HEK293 (cell line): ENCODE measurements at regions not wholly inside any gene's neighbourhood (a gene's known extent, or its start where the extent isn't known, plus 50 kb on each side); places are given as distances from the start of the nearest gene placed in this dataset.
"Not testable (repeated sequence)": the region's sequence is repeated elsewhere in the genome, so short reads cannot be mapped to it uniquely, and the experiment has no call there.

Source experiments
- CTCF ChIA-PET: fragments of 350-600 bp; formaldehyde crosslinking; extraction: SDS; loops from one replicate; lab custom pipeline; 2021; ENCODE audit warnings: antibody characterized with exemption; lab: Yijun Ruan, JAX
- POLR2A ChIA-PET: fragments of 300-600 bp; formaldehyde crosslinking; extraction: SDS; loops from one replicate; lab custom pipeline; 2020; ENCODE audit warnings: antibody characterized with exemption, inconsistent platforms; lab: Yijun Ruan, JAX
- H3K27ac ChIP-seq: fragments of 200-500 bp; sonication (Bioruptor generic); 2 replicates; pipeline ENCODE4 v1.5.1; 2014; ENCODE audit warnings: low read depth, low read length, control low read depth, inconsistent platforms; ENCODE audit errors: extremely low read depth
- H3K36me3 ChIP-seq, 2 experiments: fragments of 200-500 bp in 1 of 2; sonication (Bioruptor generic) in 1 of 2; 1 replicate in 1 of 2; 2 replicates in 1 of 2; pipeline ENCODE4 v1.5.1; 2014 to 2017; ENCODE audit warnings: inconsistent platforms in 2 of 2, low read length in 2 of 2; ENCODE audit not compliant: control insufficient read depth in 2 of 2, insufficient read depth in 1 of 2
- H3K4me1 ChIP-seq: fragments of 200-500 bp; sonication (Bioruptor generic); 2 replicates; pipeline ENCODE4 v1.5.1; 2014; ENCODE audit warnings: mild to moderate bottlenecking, low read length, inconsistent platforms; ENCODE audit not compliant: control insufficient read depth, insufficient read depth
- H3K4me3 ChIP-seq: 2 replicates; pipeline ENCODE4 v1.5.1; 2011; ENCODE audit warnings: low read depth, mild to moderate bottlenecking, control low read depth, low read length, moderate library complexity
- H3K9me3 ChIP-seq: fragments of 200-500 bp; sonication (Bioruptor generic); 2 replicates; pipeline ENCODE4 v1.5.1; 2014; ENCODE audit warnings: low read depth, low read length, inconsistent platforms; ENCODE audit not compliant: control insufficient read depth, insufficient read depth
- BCL11A ChIP-seq: fragments of 450-650 bp; formaldehyde crosslinking; IDR thresholded peaks from 2 replicates; pipeline ENCODE4 v1.5.1; 2016; ENCODE audit warnings: low read depth, missing biosample characterization, missing genetic modification characterization
- GLIS1 ChIP-seq: fragments of 450-650 bp; formaldehyde crosslinking; IDR thresholded peaks from 2 replicates; pipeline ENCODE4 v1.5.1; 2016; ENCODE audit warnings: missing biosample characterization, missing genetic modification characterization
- KLF16 ChIP-seq: fragments of 450-650 bp; formaldehyde crosslinking; IDR thresholded peaks from 2 replicates; pipeline ENCODE4 v1.5.1; 2017; ENCODE audit warnings: missing biosample characterization, missing genetic modification characterization
- TRIM28 ChIP-seq: IDR thresholded peaks from 2 replicates; pipeline ENCODE4 v1.6.1; 2011; ENCODE audit warnings: low read length, control low read depth, borderline replicate concordance
- ZNF114 ChIP-seq: fragments of 450-650 bp; formaldehyde crosslinking; IDR thresholded peaks from 2 replicates; pipeline ENCODE4 v1.5.0; 2017; ENCODE audit warnings: missing biosample characterization, missing genetic modification characterization
- ZNF132 ChIP-seq: fragments of 450-650 bp; formaldehyde crosslinking; IDR thresholded peaks from 2 replicates; pipeline ENCODE4 v1.5.1; 2017; ENCODE audit warnings: missing biosample characterization, missing genetic modification characterization, borderline replicate concordance
- ZNF169 ChIP-seq: fragments of 450-650 bp; formaldehyde crosslinking; IDR thresholded peaks from 2 replicates; pipeline ENCODE4 v1.5.1; 2016; ENCODE audit warnings: missing biosample characterization, missing genetic modification characterization
- ZNF184 ChIP-seq: fragments of 450-650 bp; IDR thresholded peaks from 2 replicates; pipeline ENCODE4 v1.5.1; 2018; ENCODE audit warnings: missing biosample characterization, mild to moderate bottlenecking, missing genetic modification characterization
- ZNF248 ChIP-seq: fragments of 450-650 bp; formaldehyde crosslinking; IDR thresholded peaks from 2 replicates; pipeline ENCODE4 v1.5.1; 2017; ENCODE audit warnings: missing biosample characterization, missing genetic modification characterization
- ZNF292 ChIP-seq: fragments of 450-650 bp; formaldehyde crosslinking; IDR thresholded peaks from 2 replicates; pipeline ENCODE4 v1.5.1; 2016; ENCODE audit warnings: low read depth, missing biosample characterization, missing genetic modification characterization, borderline replicate concordance
- ZNF510 ChIP-seq: fragments of 450-650 bp; formaldehyde crosslinking; IDR thresholded peaks from 2 replicates; pipeline ENCODE4 v1.5.1; 2018; ENCODE audit warnings: mild to moderate bottlenecking, missing genetic modification characterization, missing biosample characterization; ENCODE audit not compliant: insufficient replicate concordance
- ZNF530 ChIP-seq: fragments of 450-650 bp; formaldehyde crosslinking; IDR thresholded peaks from 2 replicates; pipeline ENCODE4 v1.5.1; 2016; ENCODE audit warnings: low read depth, missing biosample characterization, missing genetic modification characterization
- ZNF555 ChIP-seq: fragments of 450-650 bp; formaldehyde crosslinking; conservative IDR thresholded peaks from 2 replicates; pipeline ENCODE4 v1.5.1; 2017; ENCODE audit warnings: missing biosample characterization, mild to moderate bottlenecking, missing genetic modification characterization, inconsistent platforms
- ZNF610 ChIP-seq: fragments of 450-650 bp; formaldehyde crosslinking; IDR thresholded peaks from 2 replicates; pipeline ENCODE4 v1.5.1; 2016; ENCODE audit warnings: missing biosample characterization, missing genetic modification characterization, borderline replicate concordance
- ZNF664 ChIP-seq: fragments of 450-650 bp; formaldehyde crosslinking; IDR thresholded peaks from 2 replicates; pipeline ENCODE4 v1.5.1; 2016; ENCODE audit warnings: missing biosample characterization, missing genetic modification characterization
- ZNF76 ChIP-seq: fragments of 450-650 bp; formaldehyde crosslinking; IDR thresholded peaks from 2 replicates; pipeline ENCODE4; 2016; ENCODE audit warnings: low read depth, missing biosample characterization, missing genetic modification characterization, borderline replicate concordance
- TF ChIP-seq, protein P1 (sequence below): fragments of 450-650 bp; IDR thresholded peaks from 2 replicates; pipeline ENCODE4 v1.5.1; 2018; ENCODE audit warnings: missing biosample characterization, missing genetic modification characterization
- TF ChIP-seq, protein P2 (sequence below): fragments of 450-650 bp; formaldehyde crosslinking; IDR thresholded peaks from 2 replicates; pipeline ENCODE4 v1.5.1; 2016; ENCODE audit warnings: missing biosample characterization, missing genetic modification characterization
- TF ChIP-seq, protein P3 (sequence below): fragments of 450-650 bp; formaldehyde crosslinking; conservative IDR thresholded peaks from 2 replicates; pipeline ENCODE4 v1.5.1; 2016; ENCODE audit warnings: low read depth, missing biosample characterization, missing genetic modification characterization

DNA sequence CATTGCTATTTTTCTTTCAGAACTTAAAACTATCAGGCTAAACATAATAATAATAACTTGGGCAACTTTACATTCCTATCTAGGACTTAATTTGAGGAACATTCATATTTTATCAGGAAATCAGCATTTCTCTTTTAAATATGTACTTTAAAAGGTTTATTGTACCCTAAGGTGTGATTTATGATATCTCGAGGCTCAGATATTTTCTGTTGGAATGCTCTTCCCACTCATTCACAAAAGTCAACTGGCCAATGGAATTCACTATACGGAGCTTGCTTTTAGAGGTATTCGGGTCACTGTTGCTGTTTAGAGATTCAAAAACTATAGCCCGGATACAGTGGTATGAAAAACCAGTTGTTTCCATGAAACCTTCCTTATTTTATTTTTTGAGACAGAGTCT, 328.3 kb downstream of the GBA3 start (continued):
- TF ChIP-seq ZNF132 (tag by site-specific recombination) (no peak), GLIS1 (tag by site-specific recombination) (no peak)

DNA sequence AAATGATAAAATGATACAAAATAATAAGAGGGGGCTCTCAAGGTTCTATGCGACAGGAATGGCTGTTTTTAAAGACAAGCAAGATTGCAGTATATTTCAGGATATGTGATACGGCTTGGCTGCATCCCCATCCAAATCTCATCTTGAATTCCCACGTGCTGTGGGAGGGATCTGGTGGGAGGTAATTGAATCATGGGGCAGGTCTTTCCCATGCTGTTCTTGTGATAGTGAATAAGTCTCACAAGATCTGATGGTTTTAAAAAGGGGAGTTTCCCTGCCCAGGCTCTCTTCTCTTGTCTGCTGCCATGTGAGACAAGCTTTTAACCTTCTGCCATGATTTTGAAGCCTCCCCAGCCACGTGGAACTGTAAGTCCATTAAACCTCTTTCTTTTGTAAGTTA, 327.7 kb downstream of the GBA3 start:
- H3K9me3 ChIP-seq, CTCF ChIA-PET, H3K4me1 ChIP-seq, H3K4me3 ChIP-seq, H3K36me3 ChIP-seq, POLR2A ChIA-PET, H3K27ac ChIP-seq: not testable (repeated sequence)

DNA sequence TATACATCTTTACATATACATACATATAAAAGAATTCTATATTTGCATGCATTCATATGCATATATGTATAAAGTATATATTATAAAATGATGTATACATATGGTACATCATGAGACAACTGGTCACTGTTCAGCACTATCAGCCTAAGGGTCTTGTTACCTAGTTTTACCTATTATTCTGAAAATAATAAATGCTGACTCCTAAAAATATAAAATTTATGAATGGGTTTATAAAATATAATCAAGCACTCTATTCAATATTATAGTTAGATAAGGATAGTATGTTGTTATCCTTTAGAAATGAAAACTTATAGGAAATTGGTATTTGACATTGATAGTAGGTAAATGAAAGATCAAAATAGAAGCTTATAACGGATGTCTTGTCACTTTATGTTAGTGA, 324.2 kb downstream of the GBA3 start:
- no peak overlapping the region for H3K4me3 ChIP-seq
- ChIA-PET CTCF (no interaction called here), POLR2A (no interaction called here)
- H3K27ac ChIP-seq: no peak overlapping the region
- H3K9me3 ChIP-seq: no peaks in the 10 kb centered on the region
- H3K4me1 ChIP-seq: no peaks in the 10 kb centered on the region
- H3K36me3 ChIP-seq: no peaks in the 10 kb centered on the region
- TF ChIP-seq KLF16 (tag by site-specific recombination): no peak
- TF ChIP-seq TRIM28: no peak
- TF ChIP-seq ZNF292 (tag by site-specific recombination): no peak
- no peak for TF ChIP-seq ZNF510
- TF ChIP-seq ZNF248: no peak
- TF ChIP-seq, protein P1, sequence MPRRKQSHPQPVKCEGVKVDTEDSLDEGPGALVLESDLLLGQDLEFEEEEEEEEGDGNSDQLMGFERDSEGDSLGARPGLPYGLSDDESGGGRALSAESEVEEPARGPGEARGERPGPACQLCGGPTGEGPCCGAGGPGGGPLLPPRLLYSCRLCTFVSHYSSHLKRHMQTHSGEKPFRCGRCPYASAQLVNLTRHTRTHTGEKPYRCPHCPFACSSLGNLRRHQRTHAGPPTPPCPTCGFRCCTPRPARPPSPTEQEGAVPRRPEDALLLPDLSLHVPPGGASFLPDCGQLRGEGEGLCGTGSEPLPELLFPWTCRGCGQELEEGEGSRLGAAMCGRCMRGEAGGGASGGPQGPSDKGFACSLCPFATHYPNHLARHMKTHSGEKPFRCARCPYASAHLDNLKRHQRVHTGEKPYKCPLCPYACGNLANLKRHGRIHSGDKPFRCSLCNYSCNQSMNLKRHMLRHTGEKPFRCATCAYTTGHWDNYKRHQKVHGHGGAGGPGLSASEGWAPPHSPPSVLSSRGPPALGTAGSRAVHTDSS (tag by site-specific recombination): no peak
- no peak for TF ChIP-seq ZNF114 (tag by site-specific recombination)
- TF ChIP-seq, all 188 proteins: peak for 0

DNA sequence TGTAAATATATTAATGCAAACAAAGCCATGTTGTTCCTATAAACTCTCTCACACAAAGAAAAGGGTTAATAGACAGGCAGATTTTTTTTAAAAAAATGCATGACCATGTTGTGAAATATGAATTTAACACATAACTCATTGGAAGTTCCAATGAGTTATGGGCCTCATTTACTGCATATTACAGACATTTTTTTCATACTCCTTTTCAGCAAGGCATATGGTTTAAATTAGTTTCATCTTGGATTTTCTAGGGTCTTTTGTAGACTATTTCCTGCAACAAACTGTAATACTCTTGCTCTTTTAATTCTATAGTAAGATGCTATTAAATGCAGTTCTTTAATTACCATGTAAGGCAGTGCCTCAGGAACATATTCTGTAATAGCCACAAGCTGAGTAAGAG, 323.1 kb downstream of the GBA3 start:
- POLR2A ChIA-PET: no interaction called here
- H3K27ac ChIP-seq: no peak overlapping the region
- H3K36me3 ChIP-seq: no peaks in the 10 kb centered on the region
- CTCF ChIA-PET: no interaction called here
- no peak for TF ChIP-seq BCL11A (tag by site-specific recombination)
- no peaks in the 10 kb centered on the region for H3K4me1 ChIP-seq
- no peaks in the 10 kb centered on the region for H3K9me3 ChIP-seq
- no peak overlapping the region for H3K4me3 ChIP-seq

DNA sequence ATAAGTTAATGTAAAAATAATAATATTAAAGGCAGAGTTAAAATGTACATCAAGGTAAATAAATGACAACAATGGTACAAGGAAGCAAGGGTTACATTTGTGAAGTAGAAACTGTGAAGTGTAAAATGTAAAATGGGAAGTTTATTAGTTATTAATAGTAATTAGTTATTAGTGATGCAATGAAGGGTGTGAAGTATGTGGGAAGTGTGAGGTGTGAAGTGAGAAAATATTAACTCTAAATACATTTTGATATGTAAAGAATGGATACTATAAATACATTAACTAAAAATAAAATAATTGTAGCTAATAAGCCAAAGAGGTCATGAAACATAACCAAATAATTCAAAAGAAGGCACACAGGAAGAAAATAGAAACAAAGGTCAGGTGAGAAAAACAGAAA, 316.4 kb downstream of the GBA3 start:
- Histone ChIP-seq H3K4me1 (no peaks in the 10 kb centered on the region), H3K27ac (no peak overlapping the region), H3K36me3 (no peaks in the 10 kb centered on the region), H3K4me3 (no peak overlapping the region), H3K9me3 (no peaks in the 10 kb centered on the region)
- TF ChIP-seq ZNF530 (tag by site-specific recombination): no peak
- TF ChIP-seq ZNF184 (tag by site-specific recombination): no peak
- TF ChIP-seq, protein P2, sequence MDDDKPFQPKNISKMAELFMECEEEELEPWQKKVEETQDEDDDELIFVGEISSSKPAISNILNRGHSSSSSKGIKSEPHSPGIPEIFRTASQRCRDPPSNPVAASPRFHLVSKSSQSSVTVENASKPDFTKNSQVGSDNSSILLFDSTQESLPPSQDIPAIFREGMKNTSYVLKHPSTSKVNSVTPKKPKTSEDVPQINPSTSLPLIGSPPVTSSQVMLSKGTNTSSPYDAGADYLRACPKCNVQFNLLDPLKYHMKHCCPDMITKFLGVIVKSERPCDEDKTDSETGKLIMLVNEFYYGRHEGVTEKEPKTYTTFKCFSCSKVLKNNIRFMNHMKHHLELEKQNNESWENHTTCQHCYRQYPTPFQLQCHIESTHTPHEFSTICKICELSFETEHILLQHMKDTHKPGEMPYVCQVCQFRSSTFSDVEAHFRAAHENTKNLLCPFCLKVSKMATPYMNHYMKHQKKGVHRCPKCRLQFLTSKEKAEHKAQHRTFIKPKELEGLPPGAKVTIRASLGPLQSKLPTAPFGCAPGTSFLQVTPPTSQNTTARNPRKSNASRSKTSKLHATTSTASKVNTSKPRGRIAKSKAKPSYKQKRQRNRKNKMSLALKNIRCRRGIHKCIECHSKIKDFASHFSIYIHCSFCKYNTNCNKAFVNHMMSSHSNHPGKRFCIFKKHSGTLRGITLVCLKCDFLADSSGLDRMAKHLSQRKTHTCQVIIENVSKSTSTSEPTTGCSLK (tag by site-specific recombination): no peak
- TF ChIP-seq ZNF610: no peak
- no peak for TF ChIP-seq ZNF76 (tag by site-specific recombination)
- TF ChIP-seq ZNF555 (tag by site-specific recombination): no peak
- TF ChIP-seq, protein P3, sequence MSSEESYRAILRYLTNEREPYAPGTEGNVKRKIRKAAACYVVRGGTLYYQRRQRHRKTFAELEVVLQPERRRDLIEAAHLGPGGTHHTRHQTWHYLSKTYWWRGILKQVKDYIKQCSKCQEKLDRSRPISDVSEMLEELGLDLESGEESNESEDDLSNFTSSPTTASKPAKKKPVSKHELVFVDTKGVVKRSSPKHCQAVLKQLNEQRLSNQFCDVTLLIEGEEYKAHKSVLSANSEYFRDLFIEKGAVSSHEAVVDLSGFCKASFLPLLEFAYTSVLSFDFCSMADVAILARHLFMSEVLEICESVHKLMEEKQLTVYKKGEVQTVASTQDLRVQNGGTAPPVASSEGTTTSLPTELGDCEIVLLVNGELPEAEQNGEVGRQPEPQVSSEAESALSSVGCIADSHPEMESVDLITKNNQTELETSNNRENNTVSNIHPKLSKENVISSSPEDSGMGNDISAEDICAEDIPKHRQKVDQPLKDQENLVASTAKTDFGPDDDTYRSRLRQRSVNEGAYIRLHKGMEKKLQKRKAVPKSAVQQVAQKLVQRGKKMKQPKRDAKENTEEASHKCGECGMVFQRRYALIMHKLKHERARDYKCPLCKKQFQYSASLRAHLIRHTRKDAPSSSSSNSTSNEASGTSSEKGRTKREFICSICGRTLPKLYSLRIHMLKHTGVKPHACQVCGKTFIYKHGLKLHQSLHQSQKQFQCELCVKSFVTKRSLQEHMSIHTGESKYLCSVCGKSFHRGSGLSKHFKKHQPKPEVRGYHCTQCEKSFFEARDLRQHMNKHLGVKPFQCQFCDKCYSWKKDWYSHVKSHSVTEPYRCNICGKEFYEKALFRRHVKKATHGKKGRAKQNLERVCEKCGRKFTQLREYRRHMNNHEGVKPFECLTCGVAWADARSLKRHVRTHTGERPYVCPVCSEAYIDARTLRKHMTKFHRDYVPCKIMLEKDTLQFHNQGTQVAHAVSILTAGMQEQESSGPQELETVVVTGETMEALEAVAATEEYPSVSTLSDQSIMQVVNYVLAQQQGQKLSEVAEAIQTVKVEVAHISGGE: no peak
- TF ChIP-seq ZNF664 (tag by site-specific recombination): no peak
- no peak for TF ChIP-seq ZNF169 (tag by site-specific recombination)
- POLR2A ChIA-PET: no interaction called here
- CTCF ChIA-PET: no interaction called here
